HG03159 (cell line): ENCODE measurements at regions not wholly inside any gene's neighbourhood (a gene's known extent, or its start where the extent isn't known, plus 50 kb on each side); places are given as distances from the start of the nearest gene placed in this dataset.

Source experiments
- ATAC-seq: cut with Tn5 transposase; IDR thresholded peaks from one replicate; pipeline ENCODE4 v1.9.1; 2021; ENCODE audit warnings: mild to moderate bottlenecking, moderate library complexity; ENCODE audit not compliant: unreplicated experiment

DNA sequence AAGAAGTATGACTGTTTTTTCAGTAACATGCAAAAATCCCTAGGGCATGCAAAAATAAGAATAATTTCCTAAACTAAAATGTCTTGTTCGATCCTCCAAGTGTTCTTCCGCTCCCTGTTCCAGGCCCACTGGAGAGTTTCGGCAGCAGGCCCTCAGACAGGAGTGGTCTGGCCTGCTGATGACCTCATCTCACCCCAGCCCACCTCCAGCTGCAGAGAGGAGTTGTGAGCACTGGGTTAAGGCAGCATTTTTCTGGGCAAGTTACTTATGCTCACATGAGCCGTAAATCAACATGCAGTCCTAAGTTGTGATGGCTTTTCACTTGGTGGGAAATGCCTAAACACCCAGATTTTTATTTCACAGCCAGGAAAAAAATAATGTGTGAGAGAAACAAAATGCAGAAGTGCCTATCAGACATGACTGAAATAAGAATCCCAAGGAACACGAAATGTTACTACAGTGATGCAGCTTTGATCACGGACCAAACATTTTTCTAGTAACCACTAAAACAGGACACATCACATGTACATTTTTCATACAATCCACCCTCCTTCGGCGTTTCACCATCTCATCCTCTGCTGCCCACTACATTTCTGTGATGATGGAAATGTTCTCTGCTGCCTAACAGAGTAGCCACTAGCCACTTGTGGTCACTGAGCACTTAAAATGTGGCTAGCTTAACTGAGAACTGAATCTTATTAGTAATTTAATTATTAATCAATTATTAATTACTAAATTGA, 153.3 kb upstream of the TBL1X start:
- ATAC-seq = no peak

DNA sequence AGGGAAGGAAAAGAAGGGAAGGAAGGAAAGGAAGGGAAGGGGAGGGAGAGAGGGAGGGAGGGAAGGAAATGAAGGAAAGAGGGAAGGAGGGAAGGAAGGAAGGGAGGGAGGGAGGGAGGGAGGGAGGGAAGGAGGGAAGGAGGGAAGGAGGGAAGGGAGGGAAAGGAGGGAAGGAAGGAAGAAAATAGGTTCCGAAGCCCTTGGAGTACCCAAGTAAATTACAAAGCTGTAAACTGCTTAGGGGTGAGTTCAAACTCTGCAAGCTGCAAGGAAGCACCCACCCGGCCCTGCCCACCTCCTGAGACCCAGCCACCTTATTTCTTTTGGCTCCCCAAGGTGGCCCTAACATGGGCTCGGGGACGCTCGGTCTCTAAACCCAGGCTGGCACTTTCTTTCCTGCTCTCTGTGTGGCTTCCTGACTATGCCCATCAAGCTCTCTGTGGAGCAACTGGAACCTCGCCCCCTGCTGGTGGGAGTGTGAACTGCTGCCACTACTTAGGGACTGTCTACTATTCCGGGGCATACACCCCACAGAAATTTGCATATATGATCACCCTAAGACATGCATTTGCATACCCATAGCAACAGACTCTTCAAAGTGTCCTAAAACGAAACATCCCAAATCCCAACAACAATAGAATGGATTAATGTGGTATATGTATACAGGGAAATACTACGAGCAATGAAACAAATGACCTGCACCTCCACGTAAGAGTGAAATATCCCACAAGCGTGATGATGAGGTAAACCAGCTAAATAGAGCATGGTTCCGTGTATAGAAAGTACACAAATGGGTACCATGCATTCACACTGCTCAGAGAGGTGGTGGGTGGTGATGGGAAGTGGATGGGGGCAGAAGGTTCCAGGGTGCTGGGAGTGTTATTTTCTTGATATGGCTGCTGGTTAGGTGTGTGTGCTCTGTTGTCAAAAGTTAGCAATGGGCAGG, 151.7 kb upstream of the TBL1X start:
- ATAC-seq = peak; percentile 62

DNA sequence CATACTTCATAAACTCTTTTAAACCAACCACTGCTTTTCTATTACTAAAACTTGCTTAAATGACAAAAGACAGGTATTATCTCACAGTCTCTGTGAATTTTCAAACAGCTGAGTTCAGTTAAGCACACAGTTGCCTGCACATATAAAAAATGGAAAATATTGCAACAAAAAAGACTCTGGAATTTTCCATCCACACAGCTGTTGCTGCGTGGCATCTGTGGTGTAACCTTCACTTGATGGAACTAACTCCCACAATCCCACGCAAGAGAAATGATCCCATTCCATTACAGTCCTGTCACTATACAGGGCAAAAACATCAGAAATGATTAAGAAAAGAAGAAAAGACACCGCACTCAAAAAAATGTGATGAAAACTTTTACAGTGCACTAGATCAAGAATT, 149.8 kb upstream of the TBL1X start:
- ATAC-seq = no peak

DNA sequence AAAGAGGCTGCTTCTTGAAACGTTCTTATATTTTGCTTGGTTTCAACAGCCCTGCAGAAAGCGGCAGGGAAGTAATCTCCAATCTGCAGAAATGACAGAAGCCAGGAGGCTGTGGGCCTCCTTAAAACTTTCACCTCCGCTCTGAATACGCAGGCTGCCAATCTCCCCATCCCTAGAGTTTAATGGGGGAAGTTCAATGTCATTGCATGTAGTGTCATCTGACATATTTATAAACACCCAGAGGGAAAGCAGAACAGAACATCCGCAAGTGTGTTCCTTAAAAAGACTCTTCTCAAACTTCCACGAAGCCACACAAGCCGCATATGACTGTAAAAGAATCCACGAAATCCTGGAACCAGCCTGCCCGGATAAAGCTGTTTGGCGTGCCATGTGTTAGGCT, 148.8 kb upstream of the TBL1X start:
- no peak for ATAC-seq

DNA sequence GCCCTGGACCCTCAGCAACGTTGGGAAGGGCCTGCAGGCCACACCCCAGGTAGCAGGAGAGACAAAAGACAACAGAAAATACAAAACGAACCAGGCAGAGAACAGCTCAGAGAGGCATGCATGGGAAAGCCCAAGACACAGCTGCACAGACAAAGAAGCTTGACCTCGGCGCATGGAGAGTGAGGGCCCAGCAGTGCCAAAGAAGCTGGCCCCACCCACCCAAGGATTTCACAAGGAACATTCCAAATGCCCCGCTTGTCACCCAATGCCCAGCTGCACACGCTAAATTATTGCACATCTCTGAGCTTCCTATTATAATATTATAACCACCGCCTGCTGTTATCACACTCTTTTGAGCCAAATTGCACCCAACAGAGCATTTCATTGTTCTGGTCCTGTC, 147.7 kb upstream of the TBL1X start:
- no peak for ATAC-seq

DNA sequence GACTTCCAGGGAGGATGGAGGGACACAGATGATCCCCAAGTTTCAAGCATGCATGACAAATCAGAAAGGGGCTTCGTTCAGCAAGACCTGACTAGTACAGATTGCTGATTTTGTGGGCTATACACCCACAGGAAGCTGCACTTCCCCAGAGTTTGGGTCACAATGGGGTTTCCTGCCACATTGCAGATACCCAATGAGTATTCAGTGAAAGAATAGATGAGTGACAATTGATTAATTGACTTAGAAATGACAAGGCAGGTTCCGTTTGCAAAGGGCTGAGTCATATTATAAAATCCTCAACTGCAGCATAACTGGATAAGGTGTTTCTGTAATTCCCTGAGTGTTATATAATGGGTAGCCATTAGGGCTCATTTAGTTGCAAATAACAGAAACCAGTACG, 146.6 kb upstream of the TBL1X start:
- no peak for ATAC-seq

DNA sequence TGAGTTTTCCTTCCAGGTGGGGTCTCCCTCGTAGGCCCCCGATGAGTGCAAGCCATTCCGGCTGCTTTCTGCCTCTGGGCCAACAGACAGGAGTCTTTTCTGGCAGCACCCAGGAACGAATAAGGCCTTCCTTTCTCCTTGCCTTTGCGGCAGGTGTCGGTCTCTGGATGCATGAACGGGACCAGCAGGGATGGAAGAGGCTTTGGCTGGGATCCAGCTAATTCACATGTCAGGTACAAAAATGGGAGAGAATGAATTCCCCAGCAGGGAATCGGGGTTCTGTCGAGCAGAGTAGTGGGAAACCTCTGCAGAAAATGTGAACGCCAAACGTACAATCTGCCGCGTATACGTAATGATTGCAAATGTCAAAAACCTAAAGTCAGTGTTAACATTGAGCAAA, 146.1 kb upstream of the TBL1X start:
- no peak for ATAC-seq

DNA sequence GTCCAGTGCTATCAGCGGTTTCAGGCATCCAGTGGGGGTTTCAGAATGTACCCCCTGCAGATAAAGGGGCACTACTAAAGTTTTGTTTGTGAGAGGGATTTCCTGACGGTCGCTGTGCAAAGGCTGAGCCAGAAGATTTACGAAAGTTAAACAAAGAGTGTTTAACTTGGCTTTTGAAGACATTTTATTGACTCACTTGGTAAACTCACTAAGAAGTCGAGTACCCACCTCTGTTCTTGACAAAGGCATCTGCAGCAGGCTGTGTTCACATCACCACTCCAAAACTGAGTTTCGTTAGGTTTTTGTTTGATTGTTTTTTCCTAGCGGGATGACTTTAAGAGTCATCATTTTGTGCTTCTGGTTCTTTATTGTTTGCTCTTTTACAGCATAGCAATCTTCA, 143.9 kb upstream of the TBL1X start:
- no peak for ATAC-seq

DNA sequence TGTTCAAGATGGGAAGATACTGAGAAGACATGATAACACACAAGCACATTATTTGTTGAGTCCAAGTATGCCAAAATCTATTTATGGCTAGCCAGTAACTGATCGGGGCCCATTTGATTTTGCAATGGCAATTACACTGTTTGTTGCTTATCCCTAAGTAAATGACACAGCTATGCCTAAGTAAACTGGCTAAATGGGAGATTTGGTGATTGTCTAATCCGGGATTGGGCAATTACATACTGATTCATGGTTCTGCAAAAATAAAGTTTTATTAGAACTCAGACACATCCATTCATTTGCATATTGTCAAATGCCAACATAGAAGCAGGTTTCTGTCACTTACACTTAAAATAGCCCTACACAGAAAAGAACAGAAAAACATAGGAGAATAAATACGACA, 140.2 kb upstream of the TBL1X start:
- ATAC-seq = no peak

DNA sequence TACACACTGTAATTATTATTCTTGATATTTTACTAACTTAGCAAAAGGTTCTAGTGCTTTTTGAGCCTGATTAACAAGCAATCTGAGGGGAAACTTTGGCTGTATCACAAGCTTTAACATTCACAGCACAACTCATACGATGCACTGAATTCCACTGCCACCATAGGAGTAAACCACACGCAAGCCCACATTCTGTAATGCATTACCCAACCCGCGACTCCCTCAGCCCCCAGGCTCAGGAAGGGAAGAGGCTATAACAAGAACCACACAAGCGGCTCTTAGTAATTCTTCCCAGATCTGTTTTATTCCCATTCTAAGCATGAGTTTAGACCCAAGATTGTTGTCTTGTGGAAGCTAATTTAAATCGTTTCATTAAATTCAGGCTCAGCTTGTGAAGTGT, 138.5 kb upstream of the TBL1X start:
- ATAC-seq = no peak

DNA sequence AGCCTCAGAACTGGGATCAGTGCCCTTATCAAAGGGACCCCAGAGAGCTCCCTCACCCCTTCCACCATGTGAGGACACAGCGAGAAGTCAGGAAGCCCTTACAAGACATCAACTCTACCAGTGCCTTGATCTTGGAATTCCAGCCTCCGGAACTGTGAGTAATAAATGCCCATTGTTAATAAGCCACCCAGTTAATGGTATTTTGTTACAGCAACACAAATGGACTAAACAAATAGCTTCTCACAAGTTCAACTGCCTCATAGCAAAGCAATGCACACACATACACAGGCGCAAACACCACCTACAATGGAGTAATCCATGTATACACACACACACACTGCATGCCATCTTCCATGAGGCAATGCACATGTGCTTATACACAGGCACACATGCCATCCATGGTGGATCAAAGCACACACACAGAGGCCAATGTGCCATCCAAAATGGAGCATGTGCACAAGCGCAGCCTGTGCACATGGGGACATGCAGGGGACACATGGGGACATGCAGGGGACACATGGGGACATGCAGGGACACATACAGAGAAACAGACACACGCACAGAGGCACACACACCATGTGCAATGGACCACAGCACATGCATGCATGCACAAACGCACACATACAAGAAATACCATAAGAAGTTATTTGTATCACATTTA, 137.6 kb upstream of the TBL1X start:
- ATAC-seq = no peak

DNA sequence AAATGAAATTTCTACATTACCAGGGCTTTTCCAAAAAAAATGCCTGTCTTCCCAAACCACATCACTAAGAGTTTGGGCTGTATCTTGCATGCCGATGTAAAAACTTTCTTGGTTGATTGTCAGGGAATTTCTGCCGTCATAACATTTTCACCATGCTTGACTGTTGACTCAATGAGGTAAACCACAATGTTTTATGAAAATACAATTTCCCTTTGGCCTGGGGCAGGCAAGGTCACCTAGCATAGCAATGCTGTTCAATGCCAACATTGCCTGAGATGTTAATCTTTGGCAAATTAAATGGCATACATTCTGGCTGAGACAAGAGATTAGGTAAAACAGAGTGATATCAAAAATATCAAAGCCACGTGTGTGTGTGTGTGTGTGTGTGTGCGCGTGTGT, 137.1 kb upstream of the TBL1X start:
- no peak for ATAC-seq

DNA sequence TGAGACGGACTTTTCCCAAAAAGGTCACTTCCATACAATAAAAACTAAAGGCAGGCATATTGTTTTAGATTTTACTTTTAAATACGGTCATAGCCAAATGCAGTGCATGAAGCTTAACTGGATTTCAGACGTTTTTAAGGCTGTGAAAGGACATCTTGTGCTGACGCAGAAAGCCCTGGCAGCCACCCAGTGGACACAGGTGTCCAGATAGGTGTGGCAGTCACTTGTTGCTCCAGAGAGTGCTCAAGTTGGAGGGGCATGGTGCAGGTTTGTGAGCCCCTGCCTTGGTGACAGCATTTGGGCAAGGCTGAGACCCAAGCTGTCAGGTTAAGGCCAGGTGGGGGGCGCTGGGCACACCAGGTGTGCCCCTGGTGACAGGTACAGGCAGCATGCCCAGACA, 135.8 kb upstream of the TBL1X start:
- ATAC-seq = no peak

DNA sequence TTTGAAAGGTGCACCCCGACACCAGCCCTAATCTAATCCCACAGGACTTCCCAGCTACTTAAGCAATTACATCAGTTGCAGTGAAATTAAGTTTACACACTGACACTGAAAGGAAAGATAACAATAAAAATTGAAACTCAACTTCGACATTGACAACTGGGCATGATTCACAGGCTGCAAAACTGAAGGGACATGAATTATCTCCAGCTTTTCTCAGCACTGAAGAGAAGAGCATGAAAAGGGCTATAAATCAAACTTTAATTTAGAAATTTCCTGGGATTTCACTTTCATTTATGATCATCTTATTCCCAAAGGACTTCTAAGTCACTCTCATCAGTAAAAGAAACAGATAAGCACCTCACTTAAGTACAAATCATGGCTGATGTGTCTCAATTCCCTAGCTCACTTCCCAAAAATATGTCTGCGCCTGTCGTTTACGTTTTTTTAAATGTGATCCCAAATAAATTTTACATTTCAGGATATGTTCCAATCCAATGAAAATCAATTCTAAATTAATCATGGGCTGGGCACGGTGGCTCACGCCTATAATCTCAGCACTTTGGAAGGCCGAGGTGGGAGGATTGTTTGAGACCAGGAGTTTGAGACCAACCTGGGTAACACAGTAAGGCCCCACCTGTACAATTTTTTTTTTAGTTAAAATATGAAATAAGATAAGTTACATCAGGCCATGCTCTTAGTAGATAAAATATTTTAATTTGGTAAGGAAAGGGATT, 134.4 kb upstream of the TBL1X start:
- no peak for ATAC-seq

DNA sequence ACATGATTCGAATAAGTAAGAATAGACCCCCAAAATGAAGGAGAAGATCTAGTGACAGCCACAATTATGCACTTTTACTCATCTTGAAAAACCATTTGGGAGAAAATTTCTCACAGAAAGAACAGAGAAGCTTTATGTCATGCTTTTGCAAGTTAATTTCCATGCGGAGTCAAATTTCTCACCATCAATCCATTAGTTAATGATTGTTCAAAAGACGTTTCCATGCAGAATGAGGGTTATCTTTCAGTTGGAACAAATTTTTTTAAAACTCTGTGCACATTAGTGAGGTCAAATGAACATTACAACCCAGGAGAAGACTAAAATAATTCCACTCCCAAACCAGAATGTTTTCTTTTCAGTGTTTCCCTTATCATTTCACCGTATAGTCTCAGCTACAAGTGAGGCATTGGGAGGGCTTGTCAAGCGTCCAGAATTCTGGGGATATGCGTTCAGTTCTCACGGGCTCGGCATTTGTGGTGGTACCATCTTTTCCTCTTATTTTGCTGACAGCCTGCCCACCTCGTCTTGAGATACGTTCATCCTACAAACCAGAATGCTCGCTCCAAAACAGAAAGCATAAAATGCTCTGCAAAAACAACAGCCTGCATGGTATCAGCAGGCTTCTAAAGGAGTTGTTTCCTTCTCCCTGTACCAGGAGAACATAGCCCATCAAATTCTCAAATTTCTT, 130.8 kb upstream of the TBL1X start:
- no peak for ATAC-seq

DNA sequence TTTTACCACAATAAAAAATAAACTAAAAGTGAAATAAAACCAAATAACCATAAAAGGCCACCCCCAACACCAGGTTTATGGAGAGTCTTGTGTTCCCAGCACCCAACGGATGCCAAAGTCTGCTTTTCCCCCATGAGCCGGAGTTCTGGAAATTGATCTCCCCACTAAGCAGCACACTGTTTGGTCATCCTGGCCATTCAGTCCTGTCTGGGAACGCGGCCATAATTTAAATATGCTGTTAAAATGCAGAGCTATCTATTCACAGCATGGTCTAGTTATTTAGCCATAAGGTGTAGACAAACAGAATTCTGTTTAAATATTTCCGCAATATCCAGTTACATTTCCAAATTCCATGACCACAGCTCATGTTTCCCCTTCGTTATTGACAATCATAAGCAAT, 129.6 kb upstream of the TBL1X start:
- ATAC-seq = no peak

DNA sequence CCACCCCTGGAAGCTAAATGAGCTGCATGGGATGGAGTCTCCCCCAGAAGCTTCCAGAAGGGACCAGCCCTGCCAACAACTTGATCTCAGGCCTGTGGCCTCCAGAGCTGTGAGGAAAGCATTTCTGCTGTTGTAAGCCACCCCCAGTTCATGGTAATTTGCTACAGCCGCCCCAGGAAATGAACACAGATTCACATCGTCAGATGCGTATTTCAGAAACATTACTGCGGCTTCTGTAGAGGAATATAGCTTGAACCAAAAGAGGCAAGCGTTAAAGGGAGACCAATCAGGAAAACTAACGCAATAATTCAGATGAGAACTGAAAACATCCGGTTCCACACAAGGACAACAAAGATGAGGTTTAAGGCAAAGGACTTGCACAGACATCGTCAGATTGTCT, 128.4 kb upstream of the TBL1X start:
- ATAC-seq = no peak

DNA sequence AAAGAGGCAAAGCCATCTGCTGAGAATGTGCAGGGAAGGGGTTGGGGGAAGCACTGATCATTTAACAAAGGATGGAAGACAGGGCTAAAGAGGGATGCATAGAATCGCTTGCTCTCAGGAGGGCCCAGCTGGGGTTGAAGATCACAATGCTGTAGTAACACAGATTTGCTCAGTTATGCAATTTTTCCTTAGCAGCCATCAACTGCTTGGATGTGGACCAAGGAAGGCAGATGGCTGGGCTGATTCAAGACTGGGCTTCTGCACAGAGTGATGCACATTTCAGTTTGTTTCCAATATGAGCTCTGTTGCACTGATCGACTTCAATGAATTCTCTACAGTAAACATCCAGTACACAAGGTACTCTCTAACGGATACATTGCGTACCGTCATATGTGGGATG, 127.8 kb upstream of the TBL1X start:
- no peak for ATAC-seq

DNA sequence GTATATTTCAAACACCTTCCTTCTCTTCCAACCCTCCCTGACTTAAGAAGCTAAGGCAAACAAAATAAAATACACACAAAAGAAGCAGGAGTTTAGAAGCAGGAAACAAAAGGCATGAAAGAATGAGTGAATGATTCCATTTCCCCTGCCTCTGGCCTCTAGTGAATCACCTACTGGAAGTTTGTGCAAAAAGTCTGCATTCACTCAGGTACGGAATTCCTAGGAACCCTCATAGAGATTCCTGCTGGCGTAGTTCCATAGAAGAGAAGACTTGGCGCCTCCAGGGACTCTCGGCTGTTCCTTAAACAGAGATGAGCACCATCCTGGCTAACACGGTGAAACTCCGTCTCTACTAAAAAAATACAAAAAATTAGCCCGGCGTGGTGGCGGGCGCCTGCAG, 125.9 kb upstream of the TBL1X start:
- ATAC-seq = no peak
